SJCRH30 (cell line): ENCODE measurements at regions not wholly inside any gene's neighbourhood (a gene's known extent, or its start where the extent isn't known, plus 50 kb on each side); places are given as distances from the start of the nearest gene placed in this dataset.

ENCODE experiments used
- DNase-seq, 2 experiments: peaks; one replicate each; pipeline ENCODE4 v3.0.0-alpha.2; 2015 to 2020
- H3K27ac ChIP-seq: fragments of 250-450 bp; sonication (Bioruptor Pico); 2 replicates; pipeline ENCODE4 v1.5.1; 2020; ENCODE audit warnings: mild to moderate bottlenecking, moderate library complexity
- H3K27me3 ChIP-seq: fragments of 250-450 bp; sonication (Bioruptor Pico); 2 replicates; pipeline ENCODE4 v1.5.1; 2020; ENCODE audit warnings: mild to moderate bottlenecking, moderate library complexity
- H3K36me3 ChIP-seq: fragments of 250-450 bp; sonication (Bioruptor Pico); 2 replicates; pipeline ENCODE4 v1.5.1; 2020; ENCODE audit warnings: mild to moderate bottlenecking, moderate library complexity
- H3K4me1 ChIP-seq: fragments of 250-450 bp; sonication (Bioruptor Pico); 2 replicates; pipeline ENCODE4 v1.5.1; 2020; ENCODE audit warnings: mild to moderate bottlenecking, moderate library complexity
- H3K4me3 ChIP-seq: fragments of 250-450 bp; sonication (Bioruptor Pico); 2 replicates; pipeline ENCODE4 v1.5.1; 2020; ENCODE audit warnings: mild to moderate bottlenecking, moderate library complexity
- H3K9me3 ChIP-seq: fragments of 250-450 bp; sonication (Bioruptor Pico); replicated peaks from 2 replicates; pipeline ENCODE4 v1.5.1; 2020; ENCODE audit warnings: mild to moderate bottlenecking, moderate library complexity

GRCh38 chr7:136530831-136531230 is 337.6 kb upstream of the CHRM2 start:
- Histone ChIP-seq H3K9me3 (no peaks in the 10 kb centered on the region), H3K4me1 (no peaks in the 10 kb centered on the region; the same call in 1 of the 2 replicates), H3K27ac (no peak overlapping the region), H3K27me3 (no peaks in the 10 kb centered on the region), H3K36me3 (no peaks in the 10 kb centered on the region), H3K4me3 (no peak overlapping the region)
- no peak for DNase-seq

- H3K9me3 ChIP-seq: no peaks in the 10 kb centered on the region
- H3K4me3 ChIP-seq: no peak overlapping the region
- DNase-seq: peak in 1 of 2 experiments; percentile 18
- no peaks in the 10 kb centered on the region for H3K4me1 ChIP-seq
- H3K27ac ChIP-seq: no peak overlapping the region
- H3K36me3 ChIP-seq: no peaks in the 10 kb centered on the region
- no peaks in the 10 kb centered on the region for H3K27me3 ChIP-seq
These were observed 340.1 kb upstream of the CHRM2 start for GRCh38 chr7:136528329-136528728.

GRCh38 chr7:136527554-136527953 is 340.9 kb upstream of the CHRM2 start:
- Histone ChIP-seq H3K4me3 (no peak overlapping the region), H3K27me3 (no peaks in the 10 kb centered on the region), H3K4me1 (no peaks in the 10 kb centered on the region), H3K27ac (no peak overlapping the region), H3K9me3 (no peaks in the 10 kb centered on the region), H3K36me3 (no peaks in the 10 kb centered on the region)
- DNase-seq: no peak

GRCh38 chr7:136526408-136527105 is 341.9 kb upstream of the CHRM2 start:
- Histone ChIP-seq H3K4me1 (no peaks in the 10 kb centered on the region), H3K27me3 (no peaks in the 10 kb centered on the region), H3K36me3 (no peaks in the 10 kb centered on the region), H3K4me3 (no peak overlapping the region), H3K27ac (no peak overlapping the region), H3K9me3 (no peaks in the 10 kb centered on the region)
- DNase-seq: no peak

GRCh38 chr7:136523571-136523970 is 344.9 kb upstream of the CHRM2 start:
- no peaks in the 10 kb centered on the region for H3K4me1 ChIP-seq
- no peak overlapping the region for H3K4me3 ChIP-seq
- no peaks in the 10 kb centered on the region for H3K9me3 ChIP-seq
- no peaks in the 10 kb centered on the region for H3K27me3 ChIP-seq
- H3K27ac ChIP-seq: no peak overlapping the region
- no peak for DNase-seq
- H3K36me3 ChIP-seq: no peaks in the 10 kb centered on the region

- Histone ChIP-seq H3K4me3 (no peak overlapping the region), H3K27me3 (peaks cover 3% of the 10 kb centered on the region; the same call in 1 of the 2 replicates), H3K4me1 (peaks cover 5% of the 10 kb centered on the region), H3K9me3 (no peaks in the 10 kb centered on the region), H3K27ac (no peak overlapping the region), H3K36me3 (no peaks in the 10 kb centered on the region)
- DNase-seq: peak; percentile 17 to 75
These were observed 350.5 kb upstream of the CHRM2 start for GRCh38 chr7:136517971-136518370.

- H3K4me1 ChIP-seq: peaks cover 5% of the 10 kb centered on the region
- H3K27ac ChIP-seq: no peak overlapping the region
- H3K36me3 ChIP-seq: no peaks in the 10 kb centered on the region
- no peak for DNase-seq
- H3K27me3 ChIP-seq: peaks cover 3% of the 10 kb centered on the region; the same call in 1 of the 2 replicates
- H3K9me3 ChIP-seq: no peaks in the 10 kb centered on the region
- no peak overlapping the region for H3K4me3 ChIP-seq
These were observed 353.7 kb upstream of the CHRM2 start for GRCh38 chr7:136514776-136515175.

DNA sequence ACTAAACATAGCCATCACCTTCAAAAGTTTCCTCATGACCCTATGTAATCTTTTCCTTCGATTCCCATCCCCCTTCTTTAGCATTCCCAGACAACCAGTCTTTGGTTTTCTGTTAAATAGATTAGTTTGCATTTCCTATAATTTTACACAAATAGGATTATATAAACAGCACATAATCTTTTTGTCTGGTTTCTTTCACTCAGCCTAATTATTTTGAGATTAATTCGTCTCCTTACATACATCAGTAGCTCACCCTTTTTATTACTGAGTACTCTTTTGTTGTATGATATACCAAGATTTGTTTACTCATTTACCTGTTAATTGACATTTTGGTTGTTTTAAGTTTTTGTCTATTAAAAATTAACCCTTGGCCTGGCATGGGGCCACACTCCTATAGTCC is 354.7 kb upstream of the CHRM2 start:
- H3K36me3 ChIP-seq: no peaks in the 10 kb centered on the region
- H3K4me1 ChIP-seq: peaks cover 5% of the 10 kb centered on the region
- no peak overlapping the region for H3K27ac ChIP-seq
- H3K27me3 ChIP-seq: peaks cover 3% of the 10 kb centered on the region; the same call in 1 of the 2 replicates
- no peaks in the 10 kb centered on the region for H3K9me3 ChIP-seq
- no peak overlapping the region for H3K4me3 ChIP-seq
- DNase-seq: no peak

DNA sequence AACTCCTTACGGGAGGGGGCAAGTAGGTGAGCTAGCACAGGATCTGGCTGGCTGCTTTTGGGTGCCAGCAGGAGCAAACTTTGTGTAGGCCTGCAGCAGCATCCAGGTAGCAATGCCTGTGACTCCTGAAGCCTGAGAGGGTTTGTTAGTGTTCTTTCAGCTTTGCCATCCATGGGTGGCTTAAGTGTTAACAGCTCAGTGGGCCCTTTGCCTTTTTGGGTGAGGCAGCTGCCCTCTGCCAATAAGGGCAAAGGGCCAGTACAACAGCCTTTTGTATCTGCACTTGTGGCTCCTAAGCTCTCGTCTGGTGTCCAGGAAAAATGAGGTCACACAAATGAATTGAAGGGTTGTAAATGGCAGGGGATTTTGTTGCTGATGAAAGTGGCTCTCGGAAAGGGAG is 359.0 kb upstream of the CHRM2 start:
- Histone ChIP-seq H3K27me3 (no peaks in the 10 kb centered on the region), H3K36me3 (no peaks in the 10 kb centered on the region), H3K9me3 (no peaks in the 10 kb centered on the region), H3K4me3 (no peak overlapping the region), H3K27ac (no peak overlapping the region), H3K4me1 (no peaks in the 10 kb centered on the region)
- DNase-seq: no peak

GRCh38 chr7:136502162-136502561 is 366.3 kb upstream of the CHRM2 start:
- DNase-seq: no peak
- Histone ChIP-seq H3K9me3 (no peaks in the 10 kb centered on the region), H3K27me3 (no peaks in the 10 kb centered on the region), H3K4me1 (no peaks in the 10 kb centered on the region), H3K27ac (no peak overlapping the region), H3K4me3 (no peak overlapping the region), H3K36me3 (no peaks in the 10 kb centered on the region)

DNA sequence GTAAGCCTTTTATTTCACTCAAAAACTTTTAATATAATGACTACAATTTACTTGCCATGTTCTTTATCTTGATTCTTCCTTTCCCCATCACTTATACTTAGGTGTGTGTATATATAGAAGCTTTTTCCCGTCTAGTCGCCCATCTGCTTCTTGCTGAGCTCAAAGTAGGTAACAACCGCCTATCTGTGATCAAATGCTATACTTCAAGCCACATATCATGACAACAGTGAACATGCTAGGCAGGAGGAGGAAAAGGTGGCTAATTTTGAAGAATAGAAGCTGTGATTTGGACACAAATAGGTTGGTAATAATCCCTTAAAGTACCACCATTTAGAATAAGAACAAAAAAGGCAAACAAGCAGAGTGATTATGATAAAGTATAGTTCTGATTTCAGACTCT is 367.3 kb upstream of the CHRM2 start:
- no peak overlapping the region for H3K27ac ChIP-seq
- no peak for DNase-seq
- no peak overlapping the region for H3K4me3 ChIP-seq
- H3K27me3 ChIP-seq: no peaks in the 10 kb centered on the region
- H3K36me3 ChIP-seq: no peaks in the 10 kb centered on the region
- no peaks in the 10 kb centered on the region for H3K9me3 ChIP-seq
- H3K4me1 ChIP-seq: no peaks in the 10 kb centered on the region

- Histone ChIP-seq H3K27me3 (no peaks in the 10 kb centered on the region), H3K36me3 (no peaks in the 10 kb centered on the region), H3K9me3 (no peaks in the 10 kb centered on the region), H3K27ac (no peak overlapping the region), H3K4me3 (no peak overlapping the region), H3K4me1 (no peaks in the 10 kb centered on the region)
- no peak for DNase-seq
These were observed 371.9 kb upstream of the CHRM2 start for GRCh38 chr7:136496551-136496950.

GRCh38 chr7:136495081-136495480 is 373.4 kb upstream of the CHRM2 start:
- Histone ChIP-seq H3K27ac (no peak overlapping the region), H3K4me1 (no peaks in the 10 kb centered on the region)

GRCh38 chr7:136492366-136492765 is 376.1 kb upstream of the CHRM2 start:
- Histone ChIP-seq H3K36me3 (no peaks in the 10 kb centered on the region), H3K27me3 (no peaks in the 10 kb centered on the region), H3K9me3 (no peaks in the 10 kb centered on the region), H3K4me1 (no peaks in the 10 kb centered on the region), H3K27ac (no peak overlapping the region), H3K4me3 (no peak overlapping the region)
- DNase-seq: no peak

More at GRCh38 chr7:136495081-136495480, 373.4 kb upstream of the CHRM2 start:
- Histone ChIP-seq H3K4me3 (no peak overlapping the region), H3K27me3 (no peaks in the 10 kb centered on the region), H3K36me3 (no peaks in the 10 kb centered on the region), H3K9me3 (no peaks in the 10 kb centered on the region)
- no peak for DNase-seq

DNA sequence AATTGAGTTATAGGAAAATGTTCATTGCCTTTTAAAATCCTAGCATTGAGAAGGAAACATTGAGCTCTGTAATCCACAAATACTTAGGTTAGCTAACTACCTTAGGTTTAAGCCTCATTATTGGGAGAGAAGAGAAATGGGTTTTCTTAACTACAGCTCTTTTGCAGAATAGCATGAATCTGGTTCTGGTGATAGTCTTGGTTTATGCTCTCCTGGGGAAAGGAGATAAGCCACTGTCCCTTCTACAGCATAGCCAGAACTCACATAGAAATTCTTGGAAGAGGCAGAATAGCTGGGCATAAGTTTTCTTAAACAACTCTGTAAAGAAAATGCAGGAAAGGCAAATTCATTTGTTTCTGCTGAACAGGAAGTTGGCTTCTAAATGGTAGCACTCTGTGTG is 378.6 kb upstream of the CHRM2 start:
- Histone ChIP-seq H3K4me1 (no peaks in the 10 kb centered on the region), H3K27ac (no peak overlapping the region), H3K9me3 (no peaks in the 10 kb centered on the region), H3K4me3 (no peak overlapping the region), H3K36me3 (no peaks in the 10 kb centered on the region), H3K27me3 (no peaks in the 10 kb centered on the region)
- DNase-seq: no peak

- DNase-seq: no peak
- H3K27me3 ChIP-seq: 0 out of 2 replicates have a peak, but pooled peaks cover 3% of the 10 kb centered on the region
- H3K36me3 ChIP-seq: no peaks in the 10 kb centered on the region
- H3K27ac ChIP-seq: no peak overlapping the region
- no peaks in the 10 kb centered on the region for H3K4me1 ChIP-seq
- no peaks in the 10 kb centered on the region for H3K9me3 ChIP-seq
- no peak overlapping the region for H3K4me3 ChIP-seq
These were observed 387.6 kb upstream of the CHRM2 start for GRCh38 chr7:136480901-136481300.
